Progenitor cell of endocrine pancreas (in vitro differentiated cells): ENCODE measurements at regions not wholly inside any gene's neighbourhood (a gene's known extent, or its start where the extent isn't known, plus 50 kb on each side); places are given as distances from the start of the nearest gene placed in this dataset.

Source experiments
- DNase-seq: peaks from one replicate; pipeline ENCODE4 v3.0.0; 2021; ENCODE audit warnings: low spot score; ENCODE audit not compliant: unreplicated experiment
- H3K27ac Mint-ChIP-seq: 2 replicates; pipeline ENCODE4 v1.8.0; 2021; ENCODE audit warnings: mild to moderate bottlenecking, moderate library complexity, mixed read lengths
- H3K27me3 Mint-ChIP-seq: 2 replicates; pipeline ENCODE4 v1.8.0; 2021; ENCODE audit warnings: mixed read lengths
- H3K36me3 Mint-ChIP-seq: 2 replicates; pipeline ENCODE4 v1.8.0; 2022; ENCODE audit warnings: mixed read lengths; ENCODE audit not compliant: insufficient read depth
- H3K4me1 Mint-ChIP-seq: 2 replicates; pipeline ENCODE4 v1.8.0; 2021; ENCODE audit warnings: low read depth, mixed read lengths
- H3K4me3 Mint-ChIP-seq: 2 replicates; pipeline ENCODE4 v1.8.0; 2021; ENCODE audit warnings: low read depth, mild to moderate bottlenecking, moderate library complexity, mixed read lengths
- H3K9me3 Mint-ChIP-seq: 2 replicates; pipeline ENCODE4 v1.8.0; 2021; ENCODE audit warnings: low read depth, mixed read lengths
- TF ChIP-seq, protein P1 (sequence below): fragments of 200-600 bp; sonication (generic); IDR thresholded peaks from one replicate; pipeline ENCODE4 v1.5.0; 2021; ENCODE audit warnings: antibody characterized with exemption, mild to moderate bottlenecking; ENCODE audit not compliant: unreplicated experiment

DNA sequence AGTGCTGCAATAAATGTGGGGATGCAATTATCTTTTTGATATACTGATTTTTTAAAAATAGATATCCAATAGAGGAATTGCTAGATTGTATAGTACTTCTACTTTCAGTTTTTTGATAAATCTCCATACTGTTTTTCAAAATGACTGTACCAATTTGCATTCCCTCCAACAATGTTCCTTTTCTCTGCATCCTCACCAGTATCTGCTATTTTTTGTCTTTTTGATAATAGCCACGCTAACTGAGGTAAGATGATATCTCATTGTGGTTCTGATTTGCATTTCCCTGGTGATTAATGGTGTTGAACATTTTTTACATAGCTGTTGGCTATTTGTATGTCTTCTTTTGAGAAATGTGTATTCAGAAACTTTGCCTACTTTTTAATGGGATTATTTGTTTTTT lies 217.7 kb upstream of the MTPN start:
- no peaks in the 10 kb centered on the region for H3K36me3 Mint-ChIP-seq
- H3K27me3 Mint-ChIP-seq = no peaks in the 10 kb centered on the region
- no peak for DNase-seq

GRCh38 chr7:136193940-136194339 lies 216.8 kb upstream of the MTPN start:
- no peak overlapping the region for H3K27ac Mint-ChIP-seq
- no peaks in the 10 kb centered on the region for H3K36me3 Mint-ChIP-seq
- H3K9me3 Mint-ChIP-seq = peaks cover 25% of the 10 kb centered on the region
- no peak overlapping the region for H3K4me3 Mint-ChIP-seq
- H3K27me3 Mint-ChIP-seq = no peaks in the 10 kb centered on the region
- TF ChIP-seq, protein P1, sequence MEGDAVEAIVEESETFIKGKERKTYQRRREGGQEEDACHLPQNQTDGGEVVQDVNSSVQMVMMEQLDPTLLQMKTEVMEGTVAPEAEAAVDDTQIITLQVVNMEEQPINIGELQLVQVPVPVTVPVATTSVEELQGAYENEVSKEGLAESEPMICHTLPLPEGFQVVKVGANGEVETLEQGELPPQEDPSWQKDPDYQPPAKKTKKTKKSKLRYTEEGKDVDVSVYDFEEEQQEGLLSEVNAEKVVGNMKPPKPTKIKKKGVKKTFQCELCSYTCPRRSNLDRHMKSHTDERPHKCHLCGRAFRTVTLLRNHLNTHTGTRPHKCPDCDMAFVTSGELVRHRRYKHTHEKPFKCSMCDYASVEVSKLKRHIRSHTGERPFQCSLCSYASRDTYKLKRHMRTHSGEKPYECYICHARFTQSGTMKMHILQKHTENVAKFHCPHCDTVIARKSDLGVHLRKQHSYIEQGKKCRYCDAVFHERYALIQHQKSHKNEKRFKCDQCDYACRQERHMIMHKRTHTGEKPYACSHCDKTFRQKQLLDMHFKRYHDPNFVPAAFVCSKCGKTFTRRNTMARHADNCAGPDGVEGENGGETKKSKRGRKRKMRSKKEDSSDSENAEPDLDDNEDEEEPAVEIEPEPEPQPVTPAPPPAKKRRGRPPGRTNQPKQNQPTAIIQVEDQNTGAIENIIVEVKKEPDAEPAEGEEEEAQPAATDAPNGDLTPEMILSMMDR = no peak
- DNase-seq = no peak
- no peaks in the 10 kb centered on the region for H3K4me1 Mint-ChIP-seq

More for the DNA sequence above, 217.7 kb upstream of the MTPN start:
- no peaks in the 10 kb centered on the region for H3K4me1 Mint-ChIP-seq
- H3K27ac Mint-ChIP-seq = no peak overlapping the region
- peaks cover 26% of the 10 kb centered on the region for H3K9me3 Mint-ChIP-seq
- no peak overlapping the region for H3K4me3 Mint-ChIP-seq
- TF ChIP-seq, protein P1 = no peak

- no peaks in the 10 kb centered on the region for H3K36me3 Mint-ChIP-seq
- no peak for DNase-seq
- peaks cover 7% of the 10 kb centered on the region for H3K9me3 Mint-ChIP-seq
- peaks cover 3% of the 10 kb centered on the region for H3K27me3 Mint-ChIP-seq
- TF ChIP-seq, protein P1 = no peak
- H3K27ac Mint-ChIP-seq = no peak overlapping the region
- no peaks in the 10 kb centered on the region for H3K4me1 Mint-ChIP-seq
- no peak overlapping the region for H3K4me3 Mint-ChIP-seq
These were observed 212.4 kb upstream of the MTPN start for GRCh38 chr7:136189506-136189998.

DNA sequence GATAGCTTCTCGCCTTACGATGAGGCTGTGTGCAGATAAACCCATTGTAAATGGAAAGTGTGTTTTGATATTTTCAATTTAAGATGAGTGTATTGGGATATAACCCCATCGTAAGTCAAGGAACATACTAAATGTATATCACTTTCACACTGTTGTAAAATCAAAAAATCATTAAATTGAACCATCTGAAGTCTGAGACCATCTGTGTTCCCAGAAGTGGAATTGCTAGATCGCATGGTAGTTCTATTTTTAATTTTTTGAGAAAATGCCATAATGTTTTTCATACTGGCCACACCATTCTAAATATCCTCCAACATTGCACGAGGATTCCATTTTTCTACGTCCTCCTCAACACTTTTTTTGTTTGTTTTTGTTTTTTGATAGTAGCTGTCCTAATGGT lies 209.1 kb upstream of the MTPN start:
- Mint-ChIP-seq H3K4me3 (no peak overlapping the region), H3K27me3 (peaks cover 5% of the 10 kb centered on the region), H3K9me3 (no peaks in the 10 kb centered on the region), H3K36me3 (no peaks in the 10 kb centered on the region), H3K27ac (no peak overlapping the region), H3K4me1 (no peaks in the 10 kb centered on the region)
- DNase-seq = no peak
- TF ChIP-seq, protein P1 = no peak

DNA sequence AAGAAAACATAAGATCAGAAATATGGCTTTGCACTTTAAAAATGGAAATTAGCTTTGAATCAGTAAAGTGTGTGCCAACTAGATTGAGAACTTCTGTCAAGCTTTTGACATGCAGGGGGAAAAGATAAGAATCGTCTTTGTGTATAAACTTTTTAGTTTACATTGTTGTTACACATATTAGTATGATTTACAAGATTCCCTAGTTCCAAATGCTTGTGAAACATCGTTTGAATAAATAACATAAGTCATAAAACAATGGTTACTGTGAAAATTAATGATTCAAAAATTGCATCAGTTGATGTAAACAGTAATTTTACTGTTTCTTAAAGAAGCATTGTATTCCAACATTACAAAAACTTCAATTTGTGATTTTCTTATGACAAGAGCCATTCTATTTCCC lies 207.6 kb upstream of the MTPN start:
- Mint-ChIP-seq H3K36me3 (no peaks in the 10 kb centered on the region), H3K9me3 (no peaks in the 10 kb centered on the region), H3K27ac (no peak overlapping the region), H3K27me3 (peaks cover 5% of the 10 kb centered on the region), H3K4me1 (no peaks in the 10 kb centered on the region), H3K4me3 (no peak overlapping the region)
- no peak for DNase-seq
- TF ChIP-seq, protein P1 = no peak
